22Rv1 (cell line): ENCODE measurements at regions not wholly inside any gene's neighbourhood (a gene's known extent, or its start where the extent isn't known, plus 50 kb on each side); places are given as distances from the start of the nearest gene placed in this dataset.

ENCODE experiments used
- ZFX ChIP-seq: fragments of 450-650 bp; IDR thresholded peaks from 2 replicates; pipeline ENCODE4 v1.6.1; 2017; ENCODE audit warnings: antibody characterized with exemption, borderline replicate concordance
- TF ChIP-seq, protein P1 (sequence below): fragments of 450-650 bp; IDR thresholded peaks from 2 replicates; pipeline ENCODE4 v1.5.1; 2017; ENCODE audit warnings: mild to moderate bottlenecking

DNA sequence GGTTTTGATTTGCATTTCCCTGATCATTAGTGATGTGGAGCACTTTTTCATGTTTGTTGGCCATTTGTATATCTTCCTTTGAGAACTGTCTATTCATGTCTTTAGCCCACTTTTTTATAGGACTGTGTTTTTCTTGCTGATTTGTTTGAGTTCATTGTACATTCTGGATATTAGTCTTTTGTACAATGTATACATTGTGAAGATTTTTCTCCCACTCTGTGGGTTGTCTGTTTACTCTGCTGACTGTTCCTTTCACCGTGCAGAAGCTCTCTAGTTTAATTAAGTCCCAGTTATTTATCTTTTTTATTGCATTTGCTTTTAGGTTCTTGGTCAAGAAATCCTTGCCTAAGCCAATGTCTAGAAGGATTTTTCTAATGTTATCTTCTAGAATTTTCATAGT lies 91.1 kb upstream of the ATP11B start:
- TF ChIP-seq, protein P1, sequence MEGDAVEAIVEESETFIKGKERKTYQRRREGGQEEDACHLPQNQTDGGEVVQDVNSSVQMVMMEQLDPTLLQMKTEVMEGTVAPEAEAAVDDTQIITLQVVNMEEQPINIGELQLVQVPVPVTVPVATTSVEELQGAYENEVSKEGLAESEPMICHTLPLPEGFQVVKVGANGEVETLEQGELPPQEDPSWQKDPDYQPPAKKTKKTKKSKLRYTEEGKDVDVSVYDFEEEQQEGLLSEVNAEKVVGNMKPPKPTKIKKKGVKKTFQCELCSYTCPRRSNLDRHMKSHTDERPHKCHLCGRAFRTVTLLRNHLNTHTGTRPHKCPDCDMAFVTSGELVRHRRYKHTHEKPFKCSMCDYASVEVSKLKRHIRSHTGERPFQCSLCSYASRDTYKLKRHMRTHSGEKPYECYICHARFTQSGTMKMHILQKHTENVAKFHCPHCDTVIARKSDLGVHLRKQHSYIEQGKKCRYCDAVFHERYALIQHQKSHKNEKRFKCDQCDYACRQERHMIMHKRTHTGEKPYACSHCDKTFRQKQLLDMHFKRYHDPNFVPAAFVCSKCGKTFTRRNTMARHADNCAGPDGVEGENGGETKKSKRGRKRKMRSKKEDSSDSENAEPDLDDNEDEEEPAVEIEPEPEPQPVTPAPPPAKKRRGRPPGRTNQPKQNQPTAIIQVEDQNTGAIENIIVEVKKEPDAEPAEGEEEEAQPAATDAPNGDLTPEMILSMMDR = no peak
- no peak for TF ChIP-seq ZFX
